Breast epithelium (tissue), 4 donors: ENCODE measurements at regions not wholly inside any gene's neighbourhood (a gene's known extent, or its start where the extent isn't known, plus 50 kb on each side); places are given as distances from the start of the nearest gene placed in this dataset.

Source experiments
- DNase-seq, 2 donors: peaks; one replicate each; pipeline ENCODE4 v3.0.0-alpha.2; 2019; ENCODE audit warnings: low spot score in 2 of 2
- H3K27ac ChIP-seq, 2 donors: fragments of 200-600 bp; sonication (generic) in 1 of 2; one replicate each; pipeline ENCODE4 v1.5.1; 2016 to 2019; ENCODE audit warnings: mild to moderate bottlenecking in 1 of 2
- H3K27me3 ChIP-seq, 2 donors: fragments of 200-600 bp; sonication (generic) in 1 of 2; one replicate each; pipeline versions ENCODE4 v1.5.1 to v1.6.0; 2017 to 2019; ENCODE audit warnings: control low read depth in 1 of 2, mild to moderate bottlenecking in 1 of 2
- H3K36me3 ChIP-seq: fragments of 200-600 bp; one replicate; pipeline ENCODE4 v1.5.1; 2019
- H3K4me1 ChIP-seq, 2 donors: fragments of 200-600 bp; sonication (generic); one replicate each; pipeline ENCODE4 v1.5.1; 2016 to 2019; ENCODE audit warnings: control low read depth in 1 of 2
- H3K4me3 ChIP-seq, 3 donors: fragments of 200-600 bp; sonication (generic); 1 replicate in 2 of 3; 2 replicates in 1 of 3; pipeline ENCODE4 v1.5.1; 2016 to 2019; ENCODE audit warnings: mild to moderate bottlenecking in 3 of 3, moderate library complexity in 2 of 3
- H3K9me3 ChIP-seq, 2 donors: fragments of 200-600 bp; sonication (generic) in 1 of 2; one replicate each; pipeline ENCODE4 v1.5.1; 2016 to 2019; ENCODE audit warnings: control low read depth in 1 of 2
- CTCF ChIP-seq, 3 donors: fragments of 450-650 bp; IDR thresholded peaks; one replicate each; pipeline ENCODE4 v1.5.1; 2016 to 2017; ENCODE audit warnings: antibody characterized with exemption in 3 of 3, mild to moderate bottlenecking in 3 of 3, moderate library complexity in 3 of 3
- POLR2A ChIP-seq: fragments of 450-650 bp; IDR thresholded peaks from one replicate; pipeline ENCODE4 v1.6.1; 2016; ENCODE audit warnings: antibody characterized with exemption, mild to moderate bottlenecking, moderate library complexity
- POLR2AphosphoS5 ChIP-seq, 3 donors: sonication (generic); formaldehyde crosslinking; IDR thresholded peaks; one replicate each; pipeline ENCODE4 v1.6.1; 2017; ENCODE audit warnings: antibody characterized with exemption in 3 of 3
- intact Hi-C: fragments of 100-400 bp; cut with DNase I; formaldehyde crosslinking; loops from one replicate; pipeline ENCODE4 v1.15.1; 2023; ENCODE audit warnings: low total_unique reads

GRCh38 chr12:67852701-67853100 is 136.5 kb upstream of the IFNG-AS1 start:
- H3K27ac ChIP-seq: no peak overlapping the region
- H3K27me3 ChIP-seq: no peaks in the 10 kb centered on the region
- H3K4me3 ChIP-seq: no peak overlapping the region
- no peaks in the 10 kb centered on the region for H3K4me1 ChIP-seq
- intact Hi-C loops: no loop called here
- no peaks in the 10 kb centered on the region for H3K36me3 ChIP-seq
- no peak for DNase-seq
- peaks cover 0 to 3% of the 10 kb centered on the region in 2 donors for H3K9me3 ChIP-seq
- no peak for TF ChIP-seq CTCF (IDR thresholded peaks at IDR 0.05)

GRCh38 chr12:67853204-67853603 is 136.0 kb upstream of the IFNG-AS1 start:
- no peak overlapping the region for H3K27ac ChIP-seq

GRCh38 chr12:67854351-67854750 is 134.9 kb upstream of the IFNG-AS1 start:
- H3K4me3 ChIP-seq: no peak overlapping the region
- intact Hi-C loops: no loop called here
- H3K27me3 ChIP-seq: no peaks in the 10 kb centered on the region
- no peak for TF ChIP-seq CTCF (IDR thresholded peaks at IDR 0.05)
- TF ChIP-seq POLR2A: no peak
- TF ChIP-seq POLR2AphosphoS5 (IDR thresholded peaks at IDR 0.05): no peak
- peaks cover 0 to 3% of the 10 kb centered on the region in 2 donors for H3K9me3 ChIP-seq
- no peak for DNase-seq
- no peaks in the 10 kb centered on the region for H3K36me3 ChIP-seq
- H3K27ac ChIP-seq: no peak overlapping the region
- no peaks in the 10 kb centered on the region for H3K4me1 ChIP-seq

More at GRCh38 chr12:67853204-67853603, 136.0 kb upstream of the IFNG-AS1 start:
- TF ChIP-seq POLR2A: no peak
- no peak for TF ChIP-seq CTCF (IDR thresholded peaks at IDR 0.05)
- no peak for TF ChIP-seq POLR2AphosphoS5 (IDR thresholded peaks at IDR 0.05)
- intact Hi-C loops: no loop called here
- no peaks in the 10 kb centered on the region for H3K36me3 ChIP-seq
- no peaks in the 10 kb centered on the region for H3K4me1 ChIP-seq
- peaks cover 0 to 3% of the 10 kb centered on the region in 2 donors for H3K9me3 ChIP-seq
- no peaks in the 10 kb centered on the region for H3K27me3 ChIP-seq
- no peak overlapping the region for H3K4me3 ChIP-seq
- DNase-seq: no peak

GRCh38 chr12:67855103-67855502 is 134.1 kb upstream of the IFNG-AS1 start:
- intact Hi-C loops: no loop called here
- Histone ChIP-seq H3K27ac (no peak overlapping the region), H3K9me3 (no peaks in the 10 kb centered on the region), H3K27me3 (no peaks in the 10 kb centered on the region), H3K36me3 (no peaks in the 10 kb centered on the region), H3K4me3 (no peak overlapping the region), H3K4me1 (no peaks in the 10 kb centered on the region)
- TF ChIP-seq CTCF (IDR thresholded peaks at IDR 0.05) (no peak), POLR2AphosphoS5 (IDR thresholded peaks at IDR 0.05) (no peak), POLR2A (no peak)
- no peak for DNase-seq

GRCh38 chr12:67871231-67871630 is 118.0 kb upstream of the IFNG-AS1 start:
- Histone ChIP-seq H3K4me1 (no peaks in the 10 kb centered on the region), H3K36me3 (no peaks in the 10 kb centered on the region), H3K4me3 (no peak overlapping the region), H3K27ac (no peak overlapping the region), H3K9me3 (no peaks in the 10 kb centered on the region), H3K27me3 (no peaks in the 10 kb centered on the region)
- intact Hi-C loops: no loop called here
- no peak for DNase-seq
- TF ChIP-seq POLR2AphosphoS5 (IDR thresholded peaks at IDR 0.05) (no peak), POLR2A (no peak), CTCF (IDR thresholded peaks at IDR 0.05) (no peak)
